GM19467 (cell line): ENCODE measurements at regions not wholly inside any gene's neighbourhood (a gene's known extent, or its start where the extent isn't known, plus 50 kb on each side); places are given as distances from the start of the nearest gene placed in this dataset.
"Not testable (repeated sequence)": the region's sequence is repeated elsewhere in the genome, so short reads cannot be mapped to it uniquely, and the experiment has no call there.

Experiments used
- ATAC-seq: cut with Tn5 transposase; IDR thresholded peaks from one replicate; pipeline ENCODE4 v1.9.1; 2021; ENCODE audit warnings: mild to moderate bottlenecking, moderate library complexity; ENCODE audit not compliant: unreplicated experiment

DNA sequence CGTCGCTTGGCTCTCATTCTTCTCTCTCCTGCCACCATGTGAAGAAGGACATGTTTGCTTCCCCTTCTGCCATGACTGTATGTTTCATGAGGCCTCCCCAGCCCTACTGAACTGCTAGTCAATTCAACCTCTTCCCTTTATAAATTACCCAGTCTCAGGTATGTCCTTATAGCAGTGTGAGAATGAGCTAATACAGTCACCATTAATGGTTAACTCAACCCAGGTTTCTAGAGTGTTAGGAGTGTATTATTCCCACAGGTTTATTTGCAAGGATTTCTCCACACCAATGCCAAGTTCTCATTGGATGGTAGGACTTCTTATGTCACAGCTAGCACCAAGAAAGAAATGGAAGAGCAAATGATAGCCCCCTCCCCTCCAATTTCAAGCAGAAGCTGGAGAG lies 71.9 kb downstream of the DYNAP start:
- ATAC-seq = no peak

DNA sequence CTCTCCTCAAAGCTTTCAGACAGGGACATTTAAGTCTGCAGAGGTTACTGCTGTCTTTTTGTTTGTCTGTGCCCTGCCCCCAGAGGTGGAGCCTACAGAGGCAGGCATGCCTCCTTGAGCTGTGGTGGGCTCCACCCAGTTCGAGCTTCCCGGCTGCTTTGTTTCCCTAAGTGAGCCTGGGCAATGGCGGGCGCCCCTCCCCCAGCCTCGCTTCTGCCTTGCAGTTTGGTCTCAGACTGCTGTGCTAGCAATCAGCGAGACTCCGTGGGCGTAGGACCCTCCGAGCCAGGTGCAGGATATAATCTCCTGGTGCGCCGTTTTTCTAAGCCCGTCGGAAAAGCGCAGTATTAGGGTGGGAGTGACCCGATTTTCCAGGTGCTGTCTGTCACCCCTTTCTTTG lies 78.7 kb downstream of the DYNAP start:
- ATAC-seq = not testable (repeated sequence)

DNA sequence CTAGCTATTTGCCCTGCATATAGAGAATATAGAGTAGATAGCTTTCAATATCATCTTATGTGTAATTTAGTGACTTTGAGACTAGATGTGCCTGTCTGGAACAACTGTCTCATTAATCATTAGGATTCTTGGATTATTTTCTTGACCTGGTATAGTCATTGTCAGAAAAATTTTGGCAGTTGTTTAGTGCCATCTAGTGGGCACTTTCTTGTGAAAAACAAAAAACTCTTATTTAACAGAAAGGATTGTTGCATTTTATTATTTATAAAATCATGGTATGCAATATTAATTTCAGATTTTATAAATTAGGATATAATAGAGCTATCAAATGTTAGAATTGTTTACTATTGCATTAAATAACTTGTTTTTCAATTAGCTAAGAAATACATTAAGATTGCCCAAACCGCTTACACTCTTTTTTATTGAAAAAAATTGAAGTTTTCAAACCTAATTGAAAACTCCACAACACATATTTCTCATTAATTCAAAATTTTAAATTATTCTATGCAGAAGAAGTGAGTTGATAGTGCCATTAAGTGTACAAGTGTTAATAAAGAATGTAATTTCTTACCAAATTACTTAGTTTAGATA lies 80.3 kb downstream of the DYNAP start:
- ATAC-seq = no peak

DNA sequence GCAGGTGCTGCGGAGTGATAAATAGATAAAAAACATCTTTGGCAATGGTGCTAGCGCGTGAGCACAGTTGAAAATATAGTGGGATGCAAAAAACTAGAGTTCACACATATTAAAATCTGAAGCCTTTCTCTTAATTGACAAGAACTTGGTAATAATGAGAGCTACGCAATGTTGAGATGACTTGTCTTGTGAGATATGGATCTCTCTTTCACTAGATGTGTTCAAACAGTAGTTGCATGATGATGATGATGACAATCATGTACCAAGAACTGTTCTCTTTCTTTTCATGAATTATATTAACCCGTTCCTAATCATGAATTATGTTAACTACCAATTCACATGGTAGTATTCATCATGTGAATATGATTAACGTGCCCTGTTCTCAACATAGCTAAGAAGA lies 81.1 kb downstream of the DYNAP start:
- ATAC-seq = no peak

DNA sequence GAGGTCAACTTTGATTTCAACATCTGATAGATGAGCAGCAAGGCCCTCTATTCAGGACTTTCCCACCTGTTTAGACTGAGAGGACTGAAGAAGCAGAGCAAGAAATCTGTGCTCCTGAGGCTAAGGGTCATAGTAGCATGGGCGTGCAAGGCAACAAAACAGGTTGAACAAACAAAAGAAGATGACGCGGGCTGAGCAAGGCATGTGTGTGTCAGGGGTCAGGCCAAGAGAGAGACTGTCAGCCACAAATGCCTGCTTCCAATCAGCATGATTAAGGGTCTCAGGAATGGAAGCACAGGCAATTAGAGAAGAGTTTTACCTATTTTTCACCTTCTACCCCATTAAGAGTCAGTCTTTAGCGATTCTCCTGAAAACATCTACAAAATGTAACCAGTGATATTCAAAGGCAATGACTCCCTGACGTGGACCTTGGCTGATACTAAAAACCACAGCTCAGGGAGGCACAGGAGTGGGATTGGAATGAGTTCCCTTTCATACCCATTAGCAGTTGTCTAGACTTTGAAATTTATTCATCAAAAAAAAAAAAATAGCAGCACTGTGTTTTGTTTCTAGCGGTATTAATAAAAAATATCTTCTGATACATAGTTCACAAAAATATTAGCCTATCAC lies 81.9 kb downstream of the DYNAP start:
- ATAC-seq = no peak

DNA sequence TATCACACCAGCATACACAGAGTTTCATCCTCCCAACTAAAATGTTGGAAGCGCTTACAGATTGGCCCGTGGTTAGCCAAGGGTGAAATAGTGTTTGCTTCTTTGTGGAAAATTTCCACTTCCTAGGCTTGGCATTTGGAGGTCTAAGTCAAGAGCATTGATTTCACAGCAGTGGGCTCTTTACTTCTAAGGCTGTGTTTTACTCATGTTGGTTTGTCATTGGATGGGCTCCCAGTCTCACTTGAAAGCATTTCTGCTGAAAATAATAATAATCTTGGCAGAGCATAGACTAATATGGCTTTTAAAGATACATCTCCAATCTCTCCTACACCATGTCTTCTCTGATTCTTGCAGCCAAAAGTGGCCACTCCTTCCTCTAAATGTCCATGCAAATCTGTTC lies 82.9 kb downstream of the DYNAP start:
- ATAC-seq = no peak

DNA sequence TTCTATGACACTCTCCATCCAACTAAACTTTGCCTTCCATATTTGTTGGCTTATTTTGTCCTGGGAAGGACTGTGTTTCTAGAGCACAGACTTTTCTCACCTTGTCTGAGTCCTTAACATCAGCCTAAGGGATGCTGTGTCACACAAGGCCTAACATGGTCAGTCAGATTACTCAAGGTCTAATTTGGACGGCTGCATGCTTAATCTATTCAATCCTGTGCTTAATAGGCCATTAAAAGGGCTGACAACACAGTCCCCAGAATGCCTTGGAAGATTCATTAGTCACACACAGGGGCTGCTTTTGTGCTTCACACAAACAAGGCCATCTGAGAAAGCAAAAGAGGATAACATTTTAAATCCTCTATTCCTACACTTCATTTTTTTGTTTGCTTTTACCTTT lies 84.0 kb downstream of the DYNAP start:
- no peak for ATAC-seq

DNA sequence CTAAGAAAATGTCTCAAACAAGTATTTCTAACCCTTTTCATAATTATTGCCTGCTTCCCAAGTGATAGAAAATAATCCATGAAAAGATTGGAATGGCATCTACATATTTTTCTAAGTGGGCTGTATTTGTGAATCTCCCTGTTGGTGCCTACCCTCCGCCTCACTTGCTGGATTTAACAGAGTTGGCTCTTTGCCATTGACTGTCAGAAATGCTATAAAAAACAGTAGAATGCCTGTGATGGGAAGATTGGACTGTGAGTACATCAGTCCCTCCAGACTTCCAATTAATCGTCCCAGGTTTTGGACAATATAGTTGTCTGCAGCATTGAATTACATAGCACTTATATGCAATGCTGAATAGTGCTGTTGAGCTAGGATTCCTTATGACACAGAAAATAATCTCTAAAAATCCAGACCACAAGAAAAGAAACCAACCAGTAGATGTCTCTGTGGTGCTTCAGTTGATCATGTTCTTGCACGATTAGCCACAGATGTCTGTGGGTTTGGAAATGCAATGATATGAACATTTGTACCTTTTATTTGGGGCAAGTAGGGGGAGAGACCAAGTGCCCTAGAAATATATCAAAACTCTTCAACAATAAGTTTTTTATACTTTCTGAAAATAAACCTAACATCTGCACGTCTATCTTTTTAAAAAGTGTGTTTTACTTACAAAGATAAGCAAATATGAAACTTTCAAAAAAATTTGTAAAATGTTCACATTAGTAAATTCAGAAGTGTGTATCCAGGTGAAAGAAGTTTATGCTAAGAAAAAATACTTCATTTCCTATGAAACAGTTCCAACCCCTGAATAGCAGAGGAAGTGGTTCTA lies 88.5 kb downstream of the DYNAP start:
- ATAC-seq = peak; percentile 57

DNA sequence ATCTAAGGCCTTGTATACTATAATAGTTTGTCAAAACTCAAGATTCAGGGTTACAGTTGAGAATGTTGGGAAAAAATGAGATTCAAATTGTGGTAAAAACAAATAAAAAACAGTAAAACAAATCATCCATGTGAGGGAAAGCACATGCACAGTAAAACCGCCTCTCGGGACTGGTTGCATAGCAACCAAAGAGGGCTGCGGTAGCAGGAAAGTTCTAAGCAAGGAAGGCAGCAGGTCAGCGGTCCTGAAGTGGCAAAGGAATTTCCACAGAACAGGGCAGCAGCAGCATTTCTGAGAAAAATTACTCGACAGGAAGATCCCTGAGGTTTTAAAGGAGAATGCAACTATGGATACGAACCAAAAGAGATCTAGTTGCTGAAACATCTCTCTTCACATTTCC lies 93.7 kb downstream of the DYNAP start:
- ATAC-seq = no peak

DNA sequence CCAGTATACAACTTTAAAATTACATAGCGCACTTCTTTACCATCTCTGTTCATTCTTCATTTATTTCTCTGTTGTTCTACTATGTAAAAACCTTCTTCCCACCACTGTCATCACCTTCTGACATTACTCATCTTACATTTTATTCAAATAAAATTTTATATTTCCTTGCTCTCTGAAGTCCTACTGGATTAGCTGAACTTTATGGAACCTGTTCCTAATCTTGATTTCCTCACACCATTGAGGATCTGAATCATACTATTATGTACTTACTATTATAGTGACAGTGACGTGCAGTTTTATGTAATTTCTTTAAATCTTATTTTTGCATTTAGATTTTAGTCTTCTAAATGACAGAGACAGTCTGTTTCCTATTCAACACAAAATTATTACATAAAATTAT lies 98.3 kb downstream of the DYNAP start:
- ATAC-seq = no peak

DNA sequence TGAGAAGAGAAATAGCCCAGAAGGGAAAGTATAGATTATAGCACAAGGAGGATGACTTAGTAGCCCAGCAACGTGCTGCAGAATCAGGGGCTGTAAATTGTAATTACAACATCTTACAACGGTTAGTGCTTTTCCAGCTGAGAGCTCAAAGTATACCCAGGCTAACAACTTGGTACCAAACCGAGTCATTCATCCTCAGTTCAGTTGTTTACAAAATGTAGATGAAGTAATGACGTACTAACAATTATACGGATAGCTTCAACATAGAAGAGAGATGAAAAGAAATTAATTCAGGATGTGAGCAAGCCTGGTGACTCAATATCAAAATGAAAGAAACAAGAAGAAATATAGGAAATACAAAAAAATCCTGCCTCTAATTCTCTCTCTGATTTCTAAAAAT lies 99.2 kb downstream of the DYNAP start:
- no peak for ATAC-seq

DNA sequence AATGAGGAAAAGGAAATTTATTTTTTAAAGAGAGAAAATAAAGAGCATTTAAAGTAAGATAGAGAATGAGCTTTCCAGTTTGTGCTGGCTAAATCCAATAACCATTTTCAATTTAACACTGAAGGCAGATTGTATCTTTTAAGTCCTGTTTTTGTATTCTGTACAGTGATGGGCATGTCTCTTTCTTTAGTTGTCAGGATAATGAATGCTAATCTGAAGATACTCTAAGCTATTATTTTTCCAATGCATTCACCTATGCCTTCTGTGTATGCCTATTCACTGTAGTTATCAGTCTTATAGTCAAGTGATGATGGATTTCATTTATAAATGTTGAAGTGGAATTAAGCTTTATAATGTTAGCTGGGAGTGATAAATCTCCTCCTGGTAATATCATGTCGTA lies 101.4 kb downstream of the DYNAP start:
- ATAC-seq = no peak

DNA sequence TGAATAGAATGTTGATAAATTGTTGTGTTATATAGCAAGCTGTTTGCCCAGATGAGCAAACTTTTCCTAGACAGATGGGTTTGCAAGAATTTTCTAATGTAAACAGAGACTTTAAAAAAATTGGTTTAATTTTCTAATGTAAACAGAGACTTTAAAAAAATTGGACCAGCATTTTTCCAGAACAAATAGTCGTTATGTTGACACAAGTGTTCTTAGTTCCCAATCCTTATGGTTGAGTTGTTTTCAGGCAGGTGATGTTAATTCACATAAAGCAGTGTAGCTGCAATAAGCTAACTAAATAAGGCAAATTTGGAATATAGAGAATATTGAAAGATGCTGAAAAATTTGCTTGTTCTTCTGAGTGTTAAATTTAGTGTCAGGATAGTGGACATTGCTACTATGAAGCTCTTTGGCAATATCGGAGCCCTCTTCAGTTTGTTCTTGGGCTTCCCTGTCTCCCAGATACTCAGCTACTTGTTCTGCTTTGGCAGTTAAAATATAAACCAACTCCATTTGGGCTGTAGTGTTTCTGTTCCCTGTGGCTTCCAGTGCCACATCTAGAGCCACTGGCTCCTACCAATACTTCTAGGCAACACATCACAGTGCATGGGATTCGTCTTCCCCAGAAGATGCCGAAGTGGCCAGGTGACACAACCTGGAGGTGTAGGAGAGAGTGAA lies 105.7 kb downstream of the DYNAP start:
- no peak for ATAC-seq

DNA sequence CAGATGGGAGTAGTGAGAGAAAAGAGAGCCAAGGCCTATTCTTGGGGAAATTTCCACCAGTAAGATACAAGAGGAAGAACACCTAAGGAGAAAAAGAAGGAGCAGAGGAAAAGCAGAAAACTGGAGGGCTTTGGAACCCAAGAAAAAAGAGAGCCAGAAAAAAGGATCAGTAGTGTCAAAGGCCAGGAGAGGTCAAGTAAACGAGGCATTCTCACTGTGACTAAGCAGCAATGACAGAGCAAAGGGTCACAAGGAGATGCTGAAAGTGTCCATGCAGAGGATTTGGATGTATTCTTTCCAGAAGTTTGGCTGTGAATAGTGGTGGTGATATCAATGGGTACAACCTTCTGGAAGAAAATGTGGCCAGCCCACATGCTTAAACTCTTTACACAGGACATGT lies 109.5 kb downstream of the DYNAP start:
- ATAC-seq = no peak

DNA sequence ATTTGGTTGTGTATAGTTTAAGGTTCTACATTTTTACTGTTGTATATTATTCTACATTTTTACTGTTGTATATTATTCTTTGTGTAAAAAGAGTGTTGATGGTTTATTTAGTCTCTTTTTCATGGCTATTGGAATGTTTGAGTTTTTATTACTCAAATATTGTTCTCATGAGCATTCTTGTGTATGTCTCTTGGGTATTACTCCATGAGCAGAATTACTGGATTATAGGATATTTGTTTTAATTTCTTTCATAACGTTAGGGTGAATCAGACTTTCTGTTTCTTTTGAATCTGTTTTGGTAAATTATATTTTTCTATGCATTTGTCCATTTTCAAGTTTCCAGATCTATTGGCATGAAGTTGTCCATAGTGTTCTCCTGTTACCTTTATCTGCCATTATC lies 111.6 kb downstream of the DYNAP start:
- no peak for ATAC-seq

DNA sequence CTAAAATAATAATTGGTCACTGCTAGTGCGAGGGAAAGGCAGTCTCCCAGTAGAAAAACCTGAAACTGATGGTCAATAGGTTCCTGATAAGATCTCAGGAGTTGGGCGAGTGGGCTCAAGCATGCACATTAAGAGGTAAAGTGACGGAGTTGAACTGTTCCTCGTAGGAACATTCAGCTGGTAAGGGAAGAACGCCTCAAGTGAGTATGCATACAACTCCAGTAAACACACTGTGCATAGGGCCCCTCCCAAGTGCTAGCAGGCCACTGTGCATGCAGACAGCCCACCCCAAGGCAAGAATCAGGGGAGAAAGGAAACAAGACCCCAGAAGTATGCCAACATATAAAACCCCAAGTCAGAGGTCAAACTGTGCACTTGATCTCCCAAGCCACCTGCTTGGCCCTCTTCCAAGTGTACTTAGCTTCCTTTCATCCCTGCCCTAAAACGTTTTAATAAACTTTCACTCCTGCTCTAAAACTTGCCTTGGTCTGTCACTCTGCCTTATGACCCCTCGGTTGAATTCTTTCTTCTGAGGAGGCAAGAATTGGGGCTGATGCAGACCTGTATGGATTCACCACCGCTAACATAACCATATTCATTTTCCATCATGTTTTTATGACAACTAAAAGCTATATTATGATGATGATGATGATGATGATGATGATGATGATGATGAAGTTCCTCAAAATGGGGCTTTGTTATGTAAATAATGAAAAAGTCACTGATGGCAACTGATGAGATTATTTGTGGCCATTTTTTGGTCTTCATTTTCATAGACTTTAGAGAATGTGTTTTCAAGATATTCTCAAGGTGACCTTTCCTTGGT lies 118.0 kb upstream of the RAB27B start:
- ATAC-seq = no peak

DNA sequence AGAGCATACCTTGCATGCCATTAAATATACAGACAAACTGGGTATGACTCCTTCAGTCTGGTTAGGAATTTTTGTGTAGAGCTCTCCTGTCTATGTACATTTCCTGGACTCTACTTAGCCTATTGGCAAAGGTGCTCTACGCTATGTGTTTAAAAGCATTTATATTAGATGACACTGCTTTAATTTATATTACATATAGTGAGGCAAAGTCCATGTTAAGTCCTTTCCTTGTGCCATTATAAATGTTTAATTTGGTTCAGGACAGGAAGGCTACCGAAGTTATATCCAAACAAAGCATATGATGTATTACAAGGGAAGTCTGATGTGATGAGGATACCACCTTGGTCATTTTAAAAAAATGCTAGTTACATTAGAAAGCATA lies 117.4 kb upstream of the RAB27B start:
- ATAC-seq = no peak

DNA sequence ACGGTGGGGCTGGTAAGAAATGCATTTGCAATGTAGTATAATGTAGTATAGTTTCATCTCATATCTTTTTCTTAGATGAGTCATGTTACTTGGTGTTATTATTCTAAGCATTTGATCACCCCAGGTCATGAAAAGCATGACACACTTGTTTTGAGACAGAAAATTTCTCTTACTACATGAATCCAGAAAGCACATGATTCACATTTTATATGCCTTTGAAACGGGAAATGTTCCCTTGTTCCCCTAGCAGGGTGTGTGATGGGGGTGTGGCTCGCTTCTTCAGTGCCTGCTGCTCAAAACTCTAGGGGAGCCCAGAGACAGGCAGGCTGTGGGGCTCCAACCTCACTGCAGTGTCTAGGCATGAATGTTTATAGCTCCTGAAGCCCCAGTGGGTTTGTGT lies 116.0 kb upstream of the RAB27B start:
- no peak for ATAC-seq

DNA sequence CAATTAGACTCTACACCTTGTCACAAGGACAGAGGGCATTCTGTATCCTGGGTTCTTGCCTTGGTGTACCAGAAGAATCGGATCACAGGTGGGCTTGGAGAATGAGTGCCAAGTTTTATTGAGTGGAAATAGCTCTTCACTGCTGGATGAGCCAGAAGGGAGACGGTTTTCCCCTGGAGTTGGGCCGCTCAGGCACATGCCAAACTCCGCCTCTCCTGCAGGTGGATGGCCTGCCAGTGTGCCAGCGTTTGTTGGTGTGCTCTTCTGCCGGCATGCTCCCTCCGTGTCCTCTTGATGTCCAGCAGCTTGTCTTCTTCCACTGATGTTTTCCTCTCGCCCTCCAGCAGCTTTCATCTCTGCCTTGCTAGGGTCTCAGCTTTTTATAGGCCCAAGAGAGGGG lies 115.5 kb upstream of the RAB27B start:
- ATAC-seq = no peak

DNA sequence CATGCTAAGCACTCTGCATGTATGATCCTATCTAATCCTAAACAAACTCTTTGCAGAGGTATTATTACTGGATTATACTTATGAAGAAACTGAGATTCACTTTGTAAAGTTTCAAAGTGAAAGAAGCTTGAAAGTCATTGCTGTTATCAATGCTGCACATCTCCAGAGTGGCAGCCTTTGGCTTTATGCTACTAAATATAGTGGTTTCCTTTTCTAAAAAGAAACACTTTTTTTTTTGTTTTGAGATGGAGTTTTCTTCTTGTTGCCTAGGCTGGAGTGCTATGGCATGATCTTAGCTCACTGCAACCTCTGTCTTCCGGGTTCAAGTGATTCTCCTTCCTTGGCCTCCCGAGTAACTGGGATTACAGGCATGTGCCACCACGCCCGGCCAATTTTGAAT lies 114.9 kb upstream of the RAB27B start:
- no peak for ATAC-seq

DNA sequence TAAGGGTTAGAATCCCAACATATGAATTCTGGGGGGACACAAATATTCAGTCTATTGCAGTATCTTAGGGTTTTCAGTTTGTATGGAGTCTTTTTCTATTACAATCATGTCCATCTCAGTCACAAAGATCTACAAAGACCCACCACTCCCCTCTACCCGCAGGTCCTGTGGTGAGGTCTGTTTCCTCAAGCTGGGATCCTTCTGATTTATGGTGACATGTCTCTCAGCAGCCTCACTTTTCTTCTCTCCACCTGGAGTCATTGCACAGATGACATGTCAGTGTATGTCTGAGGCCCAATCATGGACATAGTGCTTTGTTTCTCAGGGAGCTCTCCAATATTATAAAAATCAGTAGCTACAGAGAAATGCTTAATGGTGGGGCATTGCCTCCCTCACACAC lies 113.4 kb upstream of the RAB27B start:
- ATAC-seq = no peak
